HCT116 (cell line): ENCODE measurements at regions not wholly inside any gene's neighbourhood (a gene's known extent, or its start where the extent isn't known, plus 50 kb on each side); places are given as distances from the start of the nearest gene placed in this dataset.

ENCODE experiments used
- ATAC-seq: fragments of 200-7000 bp; cut with Tn5 transposase; 2 replicates; pipeline ENCODE4 v1.9.1; 2020; ENCODE audit warnings: mild to moderate bottlenecking, moderate library complexity
- BruUV-seq: library from RNA; stranded (reverse); fragments of 400-500 nt; replicated peaks from 2 replicates; lab custom pipeline; 2021; lab: Mats Ljungman, UMichigan
- CTCF ChIA-PET: fragments of 300-600 bp; sonication (Branson Sonifier 250); formaldehyde crosslinking; loops from one replicate; lab custom pipeline; 2021; ENCODE audit warnings: antibody characterized with exemption; lab: Charles Lee
- POLR2A ChIA-PET: fragments of 300-600, 350-600 bp; sonication (Branson Sonifier 250); formaldehyde crosslinking; loops from one replicate; lab custom pipeline; 2021; ENCODE audit warnings: antibody characterized with exemption; lab: Charles Lee
- RAD21 ChIA-PET, 2 experiments: fragments of 300-600 bp; sonication (Branson Sonifier 250); formaldehyde crosslinking; loops; one replicate each; lab custom pipeline; 2023; ENCODE audit warnings: low total read pairs in 2 of 2; ENCODE audit not compliant: uncharacterized antibody in 2 of 2, unreplicated experiment in 2 of 2, low non-redundant PET in 1 of 2; lab: Charles Lee
- DNase-seq: peaks from one replicate; pipeline ENCODE4 v3.0.0-alpha.2; 2010; ENCODE audit warnings: low read depth, low spot score
- H2AFZ ChIP-seq: fragments of 200-600 bp; shearing (Covaris generic), sonication (generic); 2 replicates; pipeline ENCODE4 v1.6.1; 2017; ENCODE audit warnings: low read depth, mixed run types, mixed read lengths, antibody characterized with exemption, low read length; ENCODE audit not compliant: poor library complexity, severe bottlenecking
- H3K27ac ChIP-seq: 2 replicates; pipeline ENCODE4 v1.5.1; 2012; ENCODE audit warnings: low read depth, low read length
- H3K27me3 ChIP-seq: fragments of 200-600 bp; sonication (generic); 2 replicates; pipeline ENCODE4 v1.6.1; 2016; ENCODE audit warnings: mixed run types, low read length, mixed read lengths; ENCODE audit not compliant: insufficient read depth
- H3K36me3 ChIP-seq, 2 experiments: fragments of 200-500 bp in 1 of 2; fragments of 200-600 bp in 1 of 2; sonication (Bioruptor generic) in 1 of 2; sonication (generic) in 1 of 2; 2 replicates each; pipeline versions ENCODE4 v1.5.1 to v1.6.1; 2014 to 2016; ENCODE audit warnings: low read length in 2 of 2, inconsistent platforms in 1 of 2, mixed read lengths in 1 of 2, mixed run types in 1 of 2; ENCODE audit not compliant: insufficient read depth in 2 of 2, control insufficient read depth in 1 of 2
- H3K4me1 ChIP-seq, 2 experiments: fragments of 200-600 bp in 1 of 2; sonication (generic) in 1 of 2; 2 replicates each; pipeline versions ENCODE4 v1.5.1 to v1.6.1; 2012 to 2017; ENCODE audit warnings: low read length in 2 of 2, inconsistent platforms in 1 of 2, mild to moderate bottlenecking in 1 of 2, mixed read lengths in 1 of 2, mixed run types in 1 of 2, moderate library complexity in 1 of 2; ENCODE audit not compliant: insufficient read depth in 2 of 2, control insufficient read depth in 1 of 2
- H3K4me2 ChIP-seq: fragments of 200-600 bp; sonication (generic); 2 replicates; pipeline ENCODE4 v1.6.1; 2017; ENCODE audit warnings: mixed run types, low read length, mixed read lengths
- H3K4me3 ChIP-seq, 2 experiments: fragments of 200-600 bp in 1 of 2; sonication (generic) in 1 of 2; replicated peaks in 1 of 2; 2 replicates each; pipeline ENCODE4 v1.5.1; 2011 to 2016; ENCODE audit warnings: low read length in 2 of 2, control low read depth in 1 of 2, low read depth in 1 of 2, mild to moderate bottlenecking in 1 of 2, mixed read lengths in 1 of 2, mixed run types in 1 of 2
- H3K79me2 ChIP-seq: fragments of 200-600 bp; sonication (generic); 2 replicates; pipeline ENCODE4 v1.6.1; 2017; ENCODE audit warnings: mild to moderate bottlenecking, mixed run types, low read length, moderate library complexity, mixed read lengths; ENCODE audit not compliant: insufficient read depth
- H3K9ac ChIP-seq: fragments of 200-600 bp; sonication (generic); 2 replicates; pipeline ENCODE4 v1.6.1; 2016; ENCODE audit warnings: low read length, mixed read lengths
- H3K9me2 ChIP-seq: fragments of 200-600 bp; sonication (generic), shearing (Covaris generic); 2 replicates; pipeline ENCODE4 v1.6.1; 2017; ENCODE audit warnings: mixed run types, mild to moderate bottlenecking, moderate library complexity; ENCODE audit not compliant: insufficient read depth
- H3K9me3 ChIP-seq, 2 experiments: fragments of 200-500 bp in 1 of 2; fragments of 200-600 bp in 1 of 2; sonication (Bioruptor generic) in 1 of 2; sonication (generic) in 1 of 2; 2 replicates each; pipeline ENCODE4 v1.6.1; 2014 to 2017; ENCODE audit warnings: low read length in 2 of 2, mixed read lengths in 2 of 2, inconsistent platforms in 1 of 2, low read depth in 1 of 2, mild to moderate bottlenecking in 1 of 2, mixed run types in 1 of 2, moderate library complexity in 1 of 2; ENCODE audit not compliant: control insufficient read depth in 1 of 2, insufficient read depth in 1 of 2
- H4K20me1 ChIP-seq: fragments of 200-600 bp; sonication (generic), shearing (Covaris generic); 2 replicates; pipeline ENCODE4 v1.6.1; 2017; ENCODE audit warnings: mixed run types, mild to moderate bottlenecking, moderate library complexity; ENCODE audit not compliant: insufficient read depth
- CEBPB ChIP-seq: IDR thresholded peaks from 2 replicates; pipeline ENCODE4 v1.6.1; 2012; ENCODE audit warnings: low read depth
- EGR1 ChIP-seq: IDR thresholded peaks from 2 replicates; pipeline ENCODE4 v1.6.1; 2012; ENCODE audit warnings: low read depth
- EZH2 ChIP-seq: fragments of 200-600 bp; sonication (generic); IDR thresholded peaks from 2 replicates; pipeline ENCODE4 v1.6.1; 2017; ENCODE audit warnings: antibody characterized with exemption, mixed run types
- FOSL1 ChIP-seq: IDR thresholded peaks from 2 replicates; pipeline ENCODE4 v1.6.1; 2012; ENCODE audit warnings: low read depth
- JUND ChIP-seq: IDR thresholded peaks from 2 replicates; pipeline ENCODE4 v1.6.1; 2012
- POLR2A ChIP-seq: IDR thresholded peaks from 2 replicates; pipeline ENCODE4 v1.7.0; 2011; ENCODE audit warnings: borderline replicate concordance; ENCODE audit not compliant: insufficient read depth, insufficient read length; ENCODE audit errors: extremely low read depth
- SIN3A ChIP-seq: IDR thresholded peaks from 2 replicates; pipeline ENCODE4 v1.6.1; 2012; ENCODE audit warnings: low read depth
- SP1 ChIP-seq: IDR thresholded peaks from 2 replicates; pipeline ENCODE4 v1.6.1; 2012; ENCODE audit warnings: low read depth
- SRF ChIP-seq: IDR thresholded peaks from 2 replicates; pipeline ENCODE4 v1.6.1; 2012; ENCODE audit warnings: low read depth
- TCF7L2 ChIP-seq: IDR thresholded peaks from 2 replicates; pipeline ENCODE4 v1.7.0; 2011; ENCODE audit warnings: borderline replicate concordance, inconsistent platforms; ENCODE audit not compliant: insufficient read depth, insufficient read length; ENCODE audit errors: extremely low read depth
- YY1 ChIP-seq: IDR thresholded peaks from 2 replicates; pipeline ENCODE4 v1.6.1; 2011; ENCODE audit warnings: low read length, low read depth, moderate library complexity, mild to moderate bottlenecking; ENCODE audit not compliant: insufficient replicate concordance; ENCODE audit errors: extremely low read depth
- ZFX ChIP-seq: fragments of 450-650 bp; IDR thresholded peaks from 2 replicates; pipeline ENCODE4 v1.6.1; 2017
- intact Hi-C: fragments of 100-400 bp; cut with micrococcal nuclease; formaldehyde crosslinking; loops from 2 replicates; pipeline ENCODE4 v1.10.0; 2022
- TF ChIP-seq, protein P1 (sequence below): IDR thresholded peaks from 2 replicates; pipeline ENCODE4 v1.6.1; 2011; ENCODE audit warnings: mild to moderate bottlenecking, low read length, moderate library complexity; ENCODE audit not compliant: insufficient replicate concordance; ENCODE audit errors: extremely low read depth
- TF ChIP-seq, protein P2 (sequence below): IDR thresholded peaks from 2 replicates; pipeline ENCODE4 v1.6.1; 2012
- TF ChIP-seq, protein P3 (sequence below): IDR thresholded peaks from 2 replicates; pipeline ENCODE4 v1.6.1; 2012; ENCODE audit warnings: low read depth
- TF ChIP-seq, protein P4 (sequence below): IDR thresholded peaks from 2 replicates; pipeline ENCODE4 v1.6.1; 2012

DNA sequence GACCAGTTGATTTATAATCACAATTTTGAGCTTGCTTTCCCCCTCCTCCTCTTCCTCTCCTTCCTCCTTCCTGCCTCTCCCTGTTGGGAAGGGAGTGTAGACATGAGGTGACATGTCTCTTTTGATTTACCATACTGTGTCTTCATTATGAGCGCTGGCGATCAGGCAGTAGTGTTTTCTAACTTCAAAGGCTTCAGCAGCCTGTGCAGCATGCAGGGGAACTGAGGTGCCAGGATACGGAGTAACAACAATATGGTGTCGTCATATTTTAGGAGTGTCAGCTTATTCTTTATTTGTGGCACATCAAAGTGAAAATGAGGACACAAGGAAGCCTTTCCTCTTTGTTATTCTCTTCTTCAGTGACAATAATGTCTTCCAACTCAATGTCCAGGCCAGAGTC is 864.2 kb downstream of the SLC4A3 start:
- no peak for ATAC-seq
- no peaks in the 10 kb centered on the region for H3K79me2 ChIP-seq

More for the DNA sequence above, 864.2 kb downstream of the SLC4A3 start:
- Histone ChIP-seq H3K4me1 (no peaks in the 10 kb centered on the region), H2AFZ (no peak overlapping the region), H3K9ac (no peak overlapping the region), H3K27ac (no peak overlapping the region), H3K9me2 (no peaks in the 10 kb centered on the region), H3K4me3 (no peak overlapping the region), H3K9me3 (no peaks in the 10 kb centered on the region), H3K4me2 (no peak overlapping the region), H3K36me3 (no peaks in the 10 kb centered on the region), H3K27me3 (no peaks in the 10 kb centered on the region), H4K20me1 (no peaks in the 10 kb centered on the region)
- no TSS peak for BruUV-seq
- DNase-seq, result no peak
- ChIA-PET POLR2A (no interaction called here), RAD21 (no interaction called here), CTCF (no interaction called here)
- TF ChIP-seq SRF (no peak), POLR2A (no peak), CEBPB (no peak), SP1 (no peak), ZFX (no peak), SIN3A (no peak), TCF7L2 (no peak), FOSL1 (no peak), JUND (no peak), YY1 (no peak), EZH2 (no peak), EGR1 (no peak)
- TF ChIP-seq, protein P1, sequence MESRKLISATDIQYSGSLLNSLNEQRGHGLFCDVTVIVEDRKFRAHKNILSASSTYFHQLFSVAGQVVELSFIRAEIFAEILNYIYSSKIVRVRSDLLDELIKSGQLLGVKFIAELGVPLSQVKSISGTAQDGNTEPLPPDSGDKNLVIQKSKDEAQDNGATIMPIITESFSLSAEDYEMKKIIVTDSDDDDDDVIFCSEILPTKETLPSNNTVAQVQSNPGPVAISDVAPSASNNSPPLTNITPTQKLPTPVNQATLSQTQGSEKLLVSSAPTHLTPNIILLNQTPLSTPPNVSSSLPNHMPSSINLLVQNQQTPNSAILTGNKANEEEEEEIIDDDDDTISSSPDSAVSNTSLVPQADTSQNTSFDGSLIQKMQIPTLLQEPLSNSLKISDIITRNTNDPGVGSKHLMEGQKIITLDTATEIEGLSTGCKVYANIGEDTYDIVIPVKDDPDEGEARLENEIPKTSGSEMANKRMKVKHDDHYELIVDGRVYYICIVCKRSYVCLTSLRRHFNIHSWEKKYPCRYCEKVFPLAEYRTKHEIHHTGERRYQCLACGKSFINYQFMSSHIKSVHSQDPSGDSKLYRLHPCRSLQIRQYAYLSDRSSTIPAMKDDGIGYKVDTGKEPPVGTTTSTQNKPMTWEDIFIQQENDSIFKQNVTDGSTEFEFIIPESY, result no peak
- TF ChIP-seq, protein P2, sequence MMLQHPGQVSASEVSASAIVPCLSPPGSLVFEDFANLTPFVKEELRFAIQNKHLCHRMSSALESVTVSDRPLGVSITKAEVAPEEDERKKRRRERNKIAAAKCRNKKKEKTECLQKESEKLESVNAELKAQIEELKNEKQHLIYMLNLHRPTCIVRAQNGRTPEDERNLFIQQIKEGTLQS, result no peak
- TF ChIP-seq, protein P3, sequence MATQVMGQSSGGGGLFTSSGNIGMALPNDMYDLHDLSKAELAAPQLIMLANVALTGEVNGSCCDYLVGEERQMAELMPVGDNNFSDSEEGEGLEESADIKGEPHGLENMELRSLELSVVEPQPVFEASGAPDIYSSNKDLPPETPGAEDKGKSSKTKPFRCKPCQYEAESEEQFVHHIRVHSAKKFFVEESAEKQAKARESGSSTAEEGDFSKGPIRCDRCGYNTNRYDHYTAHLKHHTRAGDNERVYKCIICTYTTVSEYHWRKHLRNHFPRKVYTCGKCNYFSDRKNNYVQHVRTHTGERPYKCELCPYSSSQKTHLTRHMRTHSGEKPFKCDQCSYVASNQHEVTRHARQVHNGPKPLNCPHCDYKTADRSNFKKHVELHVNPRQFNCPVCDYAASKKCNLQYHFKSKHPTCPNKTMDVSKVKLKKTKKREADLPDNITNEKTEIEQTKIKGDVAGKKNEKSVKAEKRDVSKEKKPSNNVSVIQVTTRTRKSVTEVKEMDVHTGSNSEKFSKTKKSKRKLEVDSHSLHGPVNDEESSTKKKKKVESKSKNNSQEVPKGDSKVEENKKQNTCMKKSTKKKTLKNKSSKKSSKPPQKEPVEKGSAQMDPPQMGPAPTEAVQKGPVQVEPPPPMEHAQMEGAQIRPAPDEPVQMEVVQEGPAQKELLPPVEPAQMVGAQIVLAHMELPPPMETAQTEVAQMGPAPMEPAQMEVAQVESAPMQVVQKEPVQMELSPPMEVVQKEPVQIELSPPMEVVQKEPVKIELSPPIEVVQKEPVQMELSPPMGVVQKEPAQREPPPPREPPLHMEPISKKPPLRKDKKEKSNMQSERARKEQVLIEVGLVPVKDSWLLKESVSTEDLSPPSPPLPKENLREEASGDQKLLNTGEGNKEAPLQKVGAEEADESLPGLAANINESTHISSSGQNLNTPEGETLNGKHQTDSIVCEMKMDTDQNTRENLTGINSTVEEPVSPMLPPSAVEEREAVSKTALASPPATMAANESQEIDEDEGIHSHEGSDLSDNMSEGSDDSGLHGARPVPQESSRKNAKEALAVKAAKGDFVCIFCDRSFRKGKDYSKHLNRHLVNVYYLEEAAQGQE, result no peak
- TF ChIP-seq, protein P4, sequence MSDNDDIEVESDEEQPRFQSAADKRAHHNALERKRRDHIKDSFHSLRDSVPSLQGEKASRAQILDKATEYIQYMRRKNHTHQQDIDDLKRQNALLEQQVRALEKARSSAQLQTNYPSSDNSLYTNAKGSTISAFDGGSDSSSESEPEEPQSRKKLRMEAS, result no peak
- intact Hi-C loops, result no loop called here
